HUES64 (cell line): ENCODE measurements at regions not wholly inside any gene's neighbourhood (a gene's known extent, or its start where the extent isn't known, plus 50 kb on each side); places are given as distances from the start of the nearest gene placed in this dataset.

Experiments used
- H3K27ac ChIP-seq: 2 replicates; pipeline ENCODE4 v1.7.0; 2013; ENCODE audit warnings: low read depth, low read length, inconsistent platforms
- H3K27me3 ChIP-seq: 2 replicates; pipeline ENCODE4 v1.6.1; 2013; ENCODE audit warnings: mild to moderate bottlenecking, low read length; ENCODE audit not compliant: insufficient read depth
- H3K36me3 ChIP-seq: 2 replicates; pipeline ENCODE4 v1.6.1; 2013; ENCODE audit warnings: mild to moderate bottlenecking, low read length; ENCODE audit not compliant: insufficient read depth
- H3K4me1 ChIP-seq: 2 replicates; pipeline ENCODE4 v1.6.1; 2013; ENCODE audit warnings: mild to moderate bottlenecking, low read length, moderate library complexity; ENCODE audit not compliant: insufficient read depth
- H3K4me3 ChIP-seq: 2 replicates; pipeline ENCODE4 v1.5.1; 2013; ENCODE audit warnings: mild to moderate bottlenecking, low read length, moderate library complexity
- H3K9ac ChIP-seq: 2 replicates; pipeline ENCODE4 v1.6.1; 2013; ENCODE audit warnings: mild to moderate bottlenecking, low read depth, low read length
- H3K9me3 ChIP-seq: 2 replicates; pipeline ENCODE4 v1.6.1; 2013; ENCODE audit warnings: low read depth, low read length; ENCODE audit not compliant: insufficient read depth
- WGBS: fragments of 150-250, 120-280 bp; methylation state at CpG from one replicate; pipeline ENCODE4 v1.1.7; 2013; ENCODE audit warnings: missing lambda C conversion rate; 5-methylcytosine and 5-hydroxymethylcytosine counted together

DNA sequence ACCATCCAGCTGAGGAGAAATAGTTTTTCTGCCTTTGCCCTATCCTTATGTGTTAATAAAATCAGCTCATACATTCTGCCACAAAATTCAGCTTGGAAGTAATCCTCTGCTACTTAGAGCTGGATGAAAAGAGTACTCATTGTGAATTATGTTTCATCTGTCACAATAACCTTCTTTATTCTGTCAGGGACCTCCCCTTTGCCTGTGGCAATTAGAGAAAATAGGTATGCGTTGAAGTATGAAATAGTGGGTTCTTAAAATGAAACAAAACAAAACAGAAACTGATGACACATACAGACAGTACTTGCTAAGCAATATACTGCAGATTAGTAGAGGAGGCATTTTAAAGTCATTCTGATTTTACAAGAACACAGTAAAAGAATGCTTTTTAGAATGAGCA, 578.5 kb downstream of the USP25 start:
- Histone ChIP-seq H3K27ac (no peak overlapping the region), H3K4me1 (peaks cover 8% of the 10 kb centered on the region), H3K4me3 (no peak overlapping the region), H3K27me3 (no peaks in the 10 kb centered on the region), H3K36me3 (no peaks in the 10 kb centered on the region), H3K9me3 (no peaks in the 10 kb centered on the region), H3K9ac (no peak overlapping the region)
- no CpG with 5 or more reads among the region's 1 CpG for WGBS

DNA sequence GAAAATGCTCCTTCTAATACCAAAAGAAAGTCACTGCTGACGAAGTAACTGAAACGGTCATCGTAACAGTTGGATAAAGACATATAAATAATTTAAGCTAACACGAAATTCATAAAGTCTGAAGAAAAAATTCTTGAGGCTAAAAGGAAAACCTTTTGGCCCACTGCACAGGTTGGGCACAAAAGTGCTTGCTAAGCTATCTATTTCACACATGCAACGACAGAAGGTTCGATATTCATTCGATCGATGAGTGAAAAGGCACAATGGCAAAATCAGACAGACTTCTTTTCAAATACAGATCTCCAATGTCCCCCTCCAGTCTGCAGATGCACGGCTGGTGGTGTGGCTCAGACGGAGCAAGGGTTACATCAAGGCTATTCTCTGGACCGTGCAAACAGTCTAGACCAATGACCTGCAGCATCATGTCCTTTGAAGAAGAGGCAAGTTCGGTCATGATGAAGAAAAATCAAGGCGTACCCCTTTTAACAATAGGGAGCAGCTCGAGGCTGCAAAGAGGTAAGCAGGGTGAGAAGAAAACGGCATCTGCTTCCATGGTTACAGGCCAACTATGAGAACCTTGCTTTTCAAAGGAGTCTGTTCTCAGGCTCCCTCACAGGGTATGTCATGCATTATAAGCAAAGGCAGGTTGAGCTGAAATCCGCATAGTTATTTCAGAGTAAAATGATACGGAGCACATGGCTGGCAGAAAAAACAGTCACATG, 579.6 kb downstream of the USP25 start:
- 91% methylated on average over 17 of the region's 17 CpGs for WGBS
- Histone ChIP-seq H3K9me3 (no peaks in the 10 kb centered on the region), H3K27ac (no peak overlapping the region), H3K9ac (no peak overlapping the region), H3K4me3 (no peak overlapping the region), H3K36me3 (no peaks in the 10 kb centered on the region), H3K27me3 (no peaks in the 10 kb centered on the region), H3K4me1 (peaks cover 8% of the 10 kb centered on the region)

DNA sequence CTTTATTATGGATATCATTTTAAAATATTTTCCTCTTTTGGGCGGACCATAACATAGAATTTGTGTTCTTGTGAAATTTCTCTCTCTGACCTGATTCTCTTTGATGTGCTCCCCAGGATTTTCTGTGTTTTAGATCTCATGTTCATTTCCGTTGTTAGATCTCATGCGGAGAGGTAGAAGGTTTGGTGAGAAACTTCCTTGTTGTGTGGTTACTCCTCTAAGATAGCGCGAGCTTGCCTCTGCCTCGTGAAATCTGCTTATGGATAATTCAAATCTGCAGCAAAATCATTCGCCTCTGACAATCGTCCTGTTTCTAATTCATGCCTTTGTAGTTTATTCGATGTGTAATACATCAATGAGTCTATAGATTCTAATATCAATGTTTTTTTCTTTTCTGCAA, 580.4 kb downstream of the USP25 start:
- no peak overlapping the region for H3K9ac ChIP-seq
- 94% methylated on average over 8 of the region's 9 CpGs for WGBS
- H3K4me1 ChIP-seq: peaks cover 8% of the 10 kb centered on the region
- no peak overlapping the region for H3K27ac ChIP-seq
- no peaks in the 10 kb centered on the region for H3K27me3 ChIP-seq
- H3K4me3 ChIP-seq: no peak overlapping the region
- no peaks in the 10 kb centered on the region for H3K36me3 ChIP-seq
- H3K9me3 ChIP-seq: no peaks in the 10 kb centered on the region

DNA sequence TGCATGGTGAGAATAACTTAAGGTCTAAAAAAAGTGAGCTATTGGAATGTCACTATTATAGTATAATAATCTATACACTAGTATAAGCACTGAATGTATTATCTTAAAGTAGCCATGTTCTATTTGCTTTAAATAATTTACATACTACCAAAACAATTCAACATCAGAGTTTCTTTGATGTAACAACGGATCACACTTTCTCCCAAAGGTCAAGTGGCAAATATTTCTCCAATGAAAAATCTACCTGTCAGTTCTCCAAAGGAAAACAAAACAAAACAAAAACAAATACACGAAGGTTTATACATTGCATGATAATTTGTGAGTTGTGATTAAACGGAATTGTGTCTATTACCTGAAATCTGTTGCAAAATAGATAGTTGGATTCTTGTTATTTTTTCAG, 581.4 kb downstream of the USP25 start:
- H3K4me1 ChIP-seq: peaks cover 6% of the 10 kb centered on the region
- no peaks in the 10 kb centered on the region for H3K9me3 ChIP-seq
- no peaks in the 10 kb centered on the region for H3K36me3 ChIP-seq
- no peaks in the 10 kb centered on the region for H3K27me3 ChIP-seq
- H3K27ac ChIP-seq: no peak overlapping the region
- H3K9ac ChIP-seq: no peak overlapping the region
- H3K4me3 ChIP-seq: no peak overlapping the region
- WGBS: 89% methylated on average over 3 of the region's 3 CpGs

DNA sequence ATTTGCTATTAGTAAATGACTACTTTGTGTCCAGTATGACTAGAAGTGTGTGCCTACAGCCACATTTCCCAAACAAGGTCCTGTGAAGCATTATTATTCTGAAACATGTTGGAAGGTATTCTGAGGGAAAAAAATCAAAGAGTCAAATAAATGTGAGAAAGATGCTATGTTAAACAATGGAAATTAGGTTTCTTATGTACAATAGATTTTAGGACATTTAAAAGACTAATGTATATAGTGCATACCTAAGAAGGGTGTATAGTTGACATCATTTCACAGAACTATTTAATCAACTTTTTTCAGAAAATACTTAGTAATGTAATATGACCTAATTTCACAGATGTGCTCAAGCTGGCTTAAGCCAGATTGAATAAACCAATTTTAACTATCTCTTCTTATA, 582.5 kb downstream of the USP25 start:
- Histone ChIP-seq H3K4me3 (no peak overlapping the region), H3K36me3 (no peaks in the 10 kb centered on the region), H3K9ac (no peak overlapping the region), H3K27ac (no peak overlapping the region), H3K27me3 (no peaks in the 10 kb centered on the region), H3K4me1 (peaks cover 11% of the 10 kb centered on the region), H3K9me3 (no peaks in the 10 kb centered on the region)

DNA sequence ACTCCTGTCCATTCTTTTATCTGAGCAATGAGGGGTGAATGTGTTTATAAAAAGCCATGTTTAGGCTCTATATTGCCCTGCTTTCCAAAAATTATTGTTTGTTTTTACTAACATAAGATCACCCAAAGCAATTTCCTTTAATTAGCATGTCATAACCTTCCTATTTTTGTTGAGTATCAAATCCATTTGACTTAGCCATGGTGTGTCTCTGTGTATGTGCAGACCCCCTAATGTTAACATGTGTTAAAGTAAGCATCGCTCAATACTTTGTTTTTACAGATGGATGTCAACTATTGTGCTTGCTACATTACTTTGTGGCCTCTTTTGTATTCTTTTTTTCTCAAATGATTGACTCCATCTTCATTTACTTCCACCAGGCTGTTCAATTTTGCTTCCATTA, 585.4 kb downstream of the USP25 start:
- WGBS: 95% methylated on average over 1 of the region's 1 CpG
- Histone ChIP-seq H3K36me3 (no peaks in the 10 kb centered on the region), H3K4me1 (peaks cover 14% of the 10 kb centered on the region; the same call in 1 of the 2 replicates), H3K9ac (no peak overlapping the region), H3K4me3 (no peak overlapping the region), H3K9me3 (no peaks in the 10 kb centered on the region), H3K27me3 (no peaks in the 10 kb centered on the region), H3K27ac (no peak overlapping the region)

DNA sequence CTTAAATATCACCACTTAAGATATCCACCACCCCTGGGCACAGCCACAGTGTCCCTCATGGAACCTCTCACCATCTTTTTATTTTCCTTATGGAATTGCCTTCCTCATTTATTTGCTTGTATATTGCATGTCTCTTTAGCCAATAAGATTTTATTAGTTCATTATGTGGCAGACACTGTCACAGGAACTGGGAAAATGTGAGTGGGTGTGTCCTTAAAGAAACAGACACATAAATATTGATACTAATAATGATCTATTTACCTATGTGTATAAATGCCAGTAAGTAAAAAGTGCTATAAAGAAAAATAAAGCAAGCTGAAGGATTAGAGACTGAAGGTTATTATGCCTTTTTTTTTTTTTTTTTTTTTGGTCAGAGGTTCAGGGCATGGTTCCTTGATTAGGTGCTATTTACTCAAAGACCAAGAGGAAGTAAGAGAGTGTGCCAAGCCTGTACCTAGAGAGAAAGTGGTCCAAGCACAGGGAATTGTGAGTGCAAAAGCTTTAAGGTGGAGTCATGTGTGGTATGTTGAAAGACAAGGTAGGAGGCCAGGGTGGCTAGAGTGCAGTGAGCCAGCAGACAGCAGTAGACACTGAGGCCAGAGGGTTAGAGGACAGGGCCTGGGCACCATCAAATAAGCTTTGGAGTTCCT, 589.0 kb downstream of the USP25 start:
- Histone ChIP-seq H3K4me1 (peaks cover 14% of the 10 kb centered on the region; the same call in 1 of the 2 replicates), H3K27me3 (no peaks in the 10 kb centered on the region), H3K27ac (no peak overlapping the region), H3K9ac (no peak overlapping the region), H3K4me3 (no peak overlapping the region), H3K9me3 (no peaks in the 10 kb centered on the region), H3K36me3 (no peaks in the 10 kb centered on the region)

DNA sequence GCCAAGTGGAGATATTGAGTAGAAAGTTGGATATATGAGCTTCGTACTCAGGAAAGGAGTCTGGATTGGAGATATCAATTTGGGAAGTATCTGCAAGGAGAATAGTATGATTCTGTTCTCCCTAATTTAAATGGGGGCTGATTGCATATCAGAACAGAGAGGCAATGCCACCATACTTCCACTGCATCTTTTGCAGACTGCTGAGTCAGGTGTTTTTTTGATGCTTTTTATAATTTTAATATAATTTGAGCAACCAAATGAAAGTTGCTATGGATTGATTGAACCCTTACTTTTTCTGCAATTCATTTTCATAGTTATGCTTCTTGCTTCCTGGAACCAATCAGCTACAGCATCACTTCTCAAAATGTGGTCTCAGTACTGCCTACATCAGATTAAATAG, 590.3 kb downstream of the USP25 start:
- 90% methylated on average over 1 of the region's 1 CpG for WGBS
- Histone ChIP-seq H3K27me3 (no peaks in the 10 kb centered on the region), H3K36me3 (no peaks in the 10 kb centered on the region), H3K4me3 (no peak overlapping the region), H3K9ac (no peak overlapping the region), H3K27ac (no peak overlapping the region), H3K9me3 (no peaks in the 10 kb centered on the region), H3K4me1 (peaks cover 14% of the 10 kb centered on the region; the same call in 1 of the 2 replicates)

DNA sequence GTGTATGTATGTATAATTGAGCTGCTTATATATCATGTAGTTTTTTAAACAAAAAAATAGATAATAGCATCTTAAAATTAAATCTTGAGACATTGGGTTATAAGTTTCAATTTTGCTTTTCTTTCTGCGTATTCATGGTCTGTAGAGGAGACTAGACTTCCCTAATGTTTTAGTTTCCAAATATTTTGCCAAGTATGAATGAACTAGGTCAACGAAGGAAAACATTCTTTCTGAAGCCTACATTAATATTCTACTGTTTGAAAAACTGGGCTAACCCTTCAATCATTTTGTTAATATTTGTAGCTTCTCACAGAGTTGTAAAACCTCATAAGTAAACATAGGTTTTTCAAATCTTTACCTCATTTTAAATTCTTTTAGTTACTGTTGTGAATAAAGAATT, 592.7 kb downstream of the USP25 start:
- WGBS: 95% methylated on average over 2 of the region's 2 CpGs
- Histone ChIP-seq H3K27me3 (no peaks in the 10 kb centered on the region), H3K4me3 (no peak overlapping the region), H3K9me3 (no peaks in the 10 kb centered on the region), H3K27ac (no peak overlapping the region), H3K4me1 (peaks cover 7% of the 10 kb centered on the region; the same call in 1 of the 2 replicates), H3K36me3 (no peaks in the 10 kb centered on the region), H3K9ac (no peak overlapping the region)

DNA sequence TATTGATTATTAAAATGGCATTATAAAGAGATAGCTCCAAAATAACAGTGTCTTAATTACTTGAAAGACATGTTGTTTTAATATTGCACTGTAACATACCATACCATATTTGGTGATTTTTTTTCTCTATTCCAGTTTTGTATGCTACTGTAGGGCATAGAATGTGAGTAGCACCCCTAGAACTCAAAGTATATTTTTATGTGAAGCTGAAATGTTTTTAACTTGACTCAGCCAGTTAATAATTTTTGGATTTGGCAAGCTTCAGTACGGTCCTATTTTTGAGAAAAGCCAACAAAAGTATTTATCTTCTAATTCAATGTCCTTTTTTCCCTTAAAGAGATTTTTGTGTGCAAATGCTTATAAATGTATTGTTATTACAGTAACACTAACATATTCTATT, 593.8 kb downstream of the USP25 start:
- WGBS: 80% methylated on average over 1 of the region's 1 CpG
- Histone ChIP-seq H3K36me3 (no peaks in the 10 kb centered on the region), H3K4me3 (no peak overlapping the region), H3K27ac (no peak overlapping the region), H3K9ac (no peak overlapping the region), H3K27me3 (no peaks in the 10 kb centered on the region), H3K4me1 (no peaks in the 10 kb centered on the region), H3K9me3 (no peaks in the 10 kb centered on the region)

DNA sequence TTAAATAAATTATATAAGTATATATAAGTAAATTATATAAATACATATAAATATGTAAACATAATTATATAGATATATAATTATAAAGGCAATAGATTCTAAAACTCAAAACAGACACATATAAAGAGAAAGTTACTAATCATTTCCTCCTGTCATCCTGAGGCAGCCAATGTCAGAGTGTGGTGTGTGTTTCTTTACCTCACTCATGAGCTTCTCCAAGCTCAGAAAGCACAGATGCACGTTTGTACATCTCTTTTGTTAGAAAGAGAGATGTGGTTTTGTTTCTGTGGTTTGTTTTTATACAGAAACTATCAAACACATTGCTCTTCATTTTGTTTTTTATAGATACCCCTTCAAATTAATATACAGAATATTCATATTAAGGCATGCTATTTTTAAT, 594.8 kb downstream of the USP25 start:
- Histone ChIP-seq H3K4me1 (no peaks in the 10 kb centered on the region), H3K27ac (no peak overlapping the region), H3K9me3 (no peaks in the 10 kb centered on the region), H3K36me3 (no peaks in the 10 kb centered on the region), H3K9ac (no peak overlapping the region), H3K4me3 (no peak overlapping the region), H3K27me3 (no peaks in the 10 kb centered on the region)
- WGBS: no CpG with 5 or more reads among the region's 1 CpG
